GM18858 (cell line): ENCODE measurements at regions not wholly inside any gene's neighbourhood (a gene's known extent, or its start where the extent isn't known, plus 50 kb on each side); places are given as distances from the start of the nearest gene placed in this dataset.

ENCODE experiments used
- ATAC-seq: cut with Tn5 transposase; IDR thresholded peaks from one replicate; pipeline ENCODE4 v1.9.1; 2021; ENCODE audit not compliant: unreplicated experiment

GRCh38 chr14:96979611-96980074 lies 182.5 kb downstream of the VRK1 start:
- ATAC-seq, result no peak

- ATAC-seq, result no peak
Measured at GRCh38 chr14:96980835-96981234, 183.7 kb downstream of the VRK1 start.

GRCh38 chr14:96986256-96987085 lies 189.3 kb downstream of the VRK1 start:
- ATAC-seq, result no peak

- ATAC-seq, result no peak
Measured at GRCh38 chr14:96987086-96987474, 189.9 kb downstream of the VRK1 start.

- no peak for ATAC-seq
Measured at GRCh38 chr14:96987771-96988170, 190.6 kb downstream of the VRK1 start.

- no peak for ATAC-seq
Measured at GRCh38 chr14:96989306-96989705, 192.1 kb downstream of the VRK1 start.

- ATAC-seq, result no peak
Measured at GRCh38 chr14:96991226-96991625, 194.0 kb downstream of the VRK1 start.

GRCh38 chr14:96994999-96995398 lies 197.8 kb downstream of the VRK1 start:
- no peak for ATAC-seq

GRCh38 chr14:96997269-96997668 lies 200.1 kb downstream of the VRK1 start:
- ATAC-seq, result no peak

- ATAC-seq, result no peak
Measured at GRCh38 chr14:96997996-96998395, 200.8 kb downstream of the VRK1 start.

GRCh38 chr14:96999654-97000155 lies 202.5 kb downstream of the VRK1 start:
- ATAC-seq, result no peak

- ATAC-seq, result no peak
Measured at GRCh38 chr14:97002454-97002853, 205.3 kb downstream of the VRK1 start.

- ATAC-seq, result no peak
Measured at GRCh38 chr14:97005934-97006333, 208.8 kb downstream of the VRK1 start.

GRCh38 chr14:97010491-97011160 lies 213.4 kb downstream of the VRK1 start:
- ATAC-seq, result no peak

GRCh38 chr14:97013878-97014277 lies 216.7 kb downstream of the VRK1 start:
- no peak for ATAC-seq

- no peak for ATAC-seq
Measured at GRCh38 chr14:97021001-97021400, 223.8 kb downstream of the VRK1 start.

- ATAC-seq, result no peak
Measured at GRCh38 chr14:97021571-97022168, 224.5 kb downstream of the VRK1 start.

- no peak for ATAC-seq
Measured at GRCh38 chr14:97022741-97023140, 225.6 kb downstream of the VRK1 start.

- no peak for ATAC-seq
Measured at GRCh38 chr14:97023871-97024270, 226.7 kb downstream of the VRK1 start.

- ATAC-seq, result no peak
Measured at GRCh38 chr14:97024300-97024699, 227.1 kb downstream of the VRK1 start.

GRCh38 chr14:97025722-97026121 lies 228.5 kb downstream of the VRK1 start:
- no peak for ATAC-seq
